ENCODE measurements at regions not wholly inside any gene's neighbourhood (a gene's known extent, or its start where the extent isn't known, plus 50 kb on each side); places are given as distances from the start of the nearest gene placed in this dataset.
A peak's percentile ranks its signal among the peaks of the same experiment; 100 is the strongest.

DNA sequence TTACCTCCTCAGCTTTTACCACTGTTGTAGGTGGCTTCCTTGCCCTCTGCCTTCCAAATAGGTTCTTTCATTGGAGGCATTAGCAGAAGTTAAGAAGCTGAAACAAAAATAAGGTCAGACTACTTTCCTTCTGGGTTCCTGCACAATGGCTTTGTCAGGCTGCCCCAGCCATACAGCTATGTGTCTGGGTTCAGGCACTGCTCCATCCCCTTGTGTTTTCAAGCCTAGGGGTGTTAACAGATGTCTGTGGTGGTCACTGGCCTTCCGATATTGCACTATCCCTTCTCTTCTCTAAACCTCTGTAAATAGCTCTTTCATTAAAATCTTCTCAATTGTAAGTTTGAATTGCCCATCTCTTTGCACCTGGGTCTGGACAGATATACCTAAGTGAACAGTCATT, 728.9 kb downstream of the SLC16A7 start:
- H3K27ac ChIP-seq (ENCODE audit: insufficient read depth, low read length) = no peak overlapping the region
- H3K4me3 ChIP-seq (replicated peaks in 1 of 4; ENCODE audit: control extremely low read depth in 1 of 4, insufficient read depth in 1 of 4, low read depth in 3 of 4, low read length in 4 of 4) = no peak overlapping the region
- H2AFZ ChIP-seq (ENCODE audit: low read length) = no peak overlapping the region
- H3K4me2 ChIP-seq (ENCODE audit: extremely low read depth, insufficient read depth, low read length) = no peak overlapping the region
- no peaks in the 10 kb centered on the region for H3K4me1 ChIP-seq (ENCODE audit: control insufficient read depth, extremely low read depth, insufficient read depth, low read length)
- no peak for DNase-seq (ENCODE audit: low read depth in 2 of 2)
- no peaks in the 10 kb centered on the region for H3K79me2 ChIP-seq (ENCODE audit: control insufficient read depth, insufficient read depth, low read length)
- no peak overlapping the region for H3K9ac ChIP-seq (ENCODE audit: insufficient read depth, low read length)
- H3K36me3 ChIP-seq (ENCODE audit: control insufficient read depth, insufficient read depth, low read length) = no peaks in the 10 kb centered on the region
- H3K27me3 ChIP-seq (ENCODE audit: control insufficient read depth, insufficient read depth, low read length) = no peaks in the 10 kb centered on the region
- TF ChIP-seq, protein P1, sequence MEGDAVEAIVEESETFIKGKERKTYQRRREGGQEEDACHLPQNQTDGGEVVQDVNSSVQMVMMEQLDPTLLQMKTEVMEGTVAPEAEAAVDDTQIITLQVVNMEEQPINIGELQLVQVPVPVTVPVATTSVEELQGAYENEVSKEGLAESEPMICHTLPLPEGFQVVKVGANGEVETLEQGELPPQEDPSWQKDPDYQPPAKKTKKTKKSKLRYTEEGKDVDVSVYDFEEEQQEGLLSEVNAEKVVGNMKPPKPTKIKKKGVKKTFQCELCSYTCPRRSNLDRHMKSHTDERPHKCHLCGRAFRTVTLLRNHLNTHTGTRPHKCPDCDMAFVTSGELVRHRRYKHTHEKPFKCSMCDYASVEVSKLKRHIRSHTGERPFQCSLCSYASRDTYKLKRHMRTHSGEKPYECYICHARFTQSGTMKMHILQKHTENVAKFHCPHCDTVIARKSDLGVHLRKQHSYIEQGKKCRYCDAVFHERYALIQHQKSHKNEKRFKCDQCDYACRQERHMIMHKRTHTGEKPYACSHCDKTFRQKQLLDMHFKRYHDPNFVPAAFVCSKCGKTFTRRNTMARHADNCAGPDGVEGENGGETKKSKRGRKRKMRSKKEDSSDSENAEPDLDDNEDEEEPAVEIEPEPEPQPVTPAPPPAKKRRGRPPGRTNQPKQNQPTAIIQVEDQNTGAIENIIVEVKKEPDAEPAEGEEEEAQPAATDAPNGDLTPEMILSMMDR (conservative IDR thresholded peaks at IDR 0.05 in 1 of 2, IDR thresholded peaks at IDR 0.05 in 1 of 2; ENCODE audit: low read depth in 1 of 2, low read length in 2 of 2) = no peak
- no peak for TF ChIP-seq EZH2 (IDR thresholded peaks at IDR 0.05; ENCODE audit: low read length, missing control alignments)
- H4K20me1 ChIP-seq (ENCODE audit: control insufficient read depth, extremely low read depth, insufficient read depth, low read length) = no peaks in the 10 kb centered on the region
- no peaks in the 10 kb centered on the region for H3K9me3 ChIP-seq (ENCODE audit: control insufficient read depth, insufficient read depth, low read depth, low read length)

DNA sequence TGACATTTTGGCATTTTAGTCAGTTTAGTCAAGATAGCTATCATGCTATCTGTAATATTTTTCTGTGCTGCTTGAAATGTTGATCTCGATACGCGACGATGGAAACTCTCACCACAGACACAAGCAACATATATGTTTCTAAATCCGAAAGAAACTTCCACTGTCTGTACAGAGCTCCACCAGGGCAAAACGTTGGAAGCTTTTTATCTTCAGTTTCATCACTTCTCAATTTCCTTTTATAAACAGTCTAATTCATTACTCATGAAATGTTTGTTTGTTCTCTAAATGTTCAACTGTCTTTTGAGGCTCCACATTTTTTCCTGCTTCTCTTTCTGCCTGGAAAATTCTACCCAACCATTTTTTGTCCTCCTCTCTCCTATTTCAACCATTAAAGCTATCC, 737.6 kb downstream of the SLC16A7 start:
- Histone ChIP-seq H3K79me2 (ENCODE audit: control insufficient read depth, insufficient read depth, low read length) (no peaks in the 10 kb centered on the region), H3K9ac (ENCODE audit: insufficient read depth, low read length) (no peak overlapping the region), H3K4me3 (replicated peaks in 1 of 4; ENCODE audit: control extremely low read depth in 1 of 4, insufficient read depth in 1 of 4, low read depth in 3 of 4, low read length in 4 of 4) (no peak overlapping the region), H2AFZ (ENCODE audit: low read length) (no peak overlapping the region), H3K36me3 (ENCODE audit: control insufficient read depth, insufficient read depth, low read length) (no peaks in the 10 kb centered on the region), H4K20me1 (ENCODE audit: control insufficient read depth, extremely low read depth, insufficient read depth, low read length) (no peaks in the 10 kb centered on the region), H3K27ac (ENCODE audit: insufficient read depth, low read length) (no peak overlapping the region), H3K9me3 (ENCODE audit: control insufficient read depth, insufficient read depth, low read depth, low read length) (no peaks in the 10 kb centered on the region), H3K4me1 (ENCODE audit: control insufficient read depth, extremely low read depth, insufficient read depth, low read length) (no peaks in the 10 kb centered on the region), H3K4me2 (ENCODE audit: extremely low read depth, insufficient read depth, low read length) (no peak overlapping the region), H3K27me3 (ENCODE audit: control insufficient read depth, insufficient read depth, low read length) (no peaks in the 10 kb centered on the region)
- peak; percentile 5 to 55 for DNase-seq (ENCODE audit: low read depth in 2 of 2)
- TF ChIP-seq, protein P1 (conservative IDR thresholded peaks at IDR 0.05 in 1 of 2, IDR thresholded peaks at IDR 0.05 in 1 of 2; ENCODE audit: low read depth in 1 of 2, low read length in 2 of 2) = no peak
- TF ChIP-seq EZH2 (IDR thresholded peaks at IDR 0.05; ENCODE audit: low read length, missing control alignments) = no peak

DNA sequence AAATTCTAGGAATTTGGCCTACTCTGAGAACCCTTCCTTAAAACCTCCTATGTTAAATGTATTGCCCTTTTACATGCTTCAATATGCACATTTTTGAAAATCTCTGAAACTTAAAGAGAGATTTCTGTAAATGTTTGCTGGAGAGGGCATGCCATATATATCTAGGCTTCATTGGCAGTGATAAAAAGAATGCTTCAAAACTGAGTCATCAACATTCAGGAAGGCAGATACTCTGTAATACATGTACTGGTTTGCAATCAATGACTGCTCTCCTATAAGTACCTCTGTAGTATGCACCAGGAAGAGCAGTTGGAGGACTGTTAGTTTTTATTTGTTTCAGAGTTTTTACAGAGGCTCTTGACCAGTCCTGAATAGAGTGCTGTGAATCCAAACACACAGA, 739.9 kb downstream of the SLC16A7 start:
- Histone ChIP-seq H3K36me3 (ENCODE audit: control insufficient read depth, insufficient read depth, low read length) (no peaks in the 10 kb centered on the region), H3K4me2 (ENCODE audit: extremely low read depth, insufficient read depth, low read length) (no peak overlapping the region), H4K20me1 (ENCODE audit: control insufficient read depth, extremely low read depth, insufficient read depth, low read length) (no peaks in the 10 kb centered on the region), H3K9me3 (ENCODE audit: control insufficient read depth, insufficient read depth, low read depth, low read length) (no peaks in the 10 kb centered on the region), H3K27me3 (ENCODE audit: control insufficient read depth, insufficient read depth, low read length) (no peaks in the 10 kb centered on the region), H3K79me2 (ENCODE audit: control insufficient read depth, insufficient read depth, low read length) (no peaks in the 10 kb centered on the region), H2AFZ (ENCODE audit: low read length) (no peak overlapping the region), H3K4me1 (ENCODE audit: control insufficient read depth, extremely low read depth, insufficient read depth, low read length) (no peaks in the 10 kb centered on the region), H3K9ac (ENCODE audit: insufficient read depth, low read length) (no peak overlapping the region), H3K27ac (ENCODE audit: insufficient read depth, low read length) (no peak overlapping the region), H3K4me3 (replicated peaks in 1 of 4; ENCODE audit: control extremely low read depth in 1 of 4, insufficient read depth in 1 of 4, low read depth in 3 of 4, low read length in 4 of 4) (no peak overlapping the region)
- peak; percentile 52 to 78 for DNase-seq (ENCODE audit: low read depth in 2 of 2)
- TF ChIP-seq EZH2 (IDR thresholded peaks at IDR 0.05; ENCODE audit: low read length, missing control alignments) = no peak
- TF ChIP-seq, protein P1 (conservative IDR thresholded peaks at IDR 0.05 in 1 of 2, IDR thresholded peaks at IDR 0.05 in 1 of 2; ENCODE audit: low read depth in 1 of 2, low read length in 2 of 2) = no peak

Measured in fibroblast of lung (primary cell).